ENCODE measurements at regions not wholly inside any gene's neighbourhood (a gene's known extent, or its start where the extent isn't known, plus 50 kb on each side); places are given as distances from the start of the nearest gene placed in this dataset.

GRCh38 chr1:87914396-87914795 is 585.7 kb downstream of the LMO4 start:
- ChIA-PET CTCF (no interaction called here), POLR2A (no interaction called here)
- ATAC-seq (no peak), DNase-seq (ENCODE audit: low read depth, low spot score) (no peak)
- intact Hi-C loops (cut with micrococcal nuclease; ENCODE audit: unreplicated experiment) = no loop called here
- Histone ChIP-seq H3K4me3 (ENCODE audit: low read depth in 2 of 2, low read length in 2 of 2) (no peak overlapping the region), H3K27ac (ENCODE audit: low read length) (no peak overlapping the region), H3K27me3 (ENCODE audit: control insufficient read depth, insufficient read depth, low read length) (no peaks in the 10 kb centered on the region), H3K4me1 (ENCODE audit: control insufficient read depth, insufficient read depth, low read length) (no peaks in the 10 kb centered on the region), H3K9me3 (ENCODE audit: control insufficient read depth, insufficient read depth, low read depth, low read length) (peaks cover 6% of the 10 kb centered on the region; the same call in 1 of the 2 replicates), H3K36me3 (ENCODE audit: control insufficient read depth, insufficient read depth, low read length) (no peaks in the 10 kb centered on the region)
- in situ Hi-C loops (cut with HindIII; ENCODE audit: low pct_unique_long_range_greater_than_20kb, low sequenced_read_pairs) = no loop called here
- BruUV-seq (replicated peaks) = no TSS peak
- no peak for TF ChIP-seq POLR2AphosphoS5 (IDR thresholded peaks at IDR 0.05; ENCODE audit: low read depth, low read length)
- TF ChIP-seq CTCF (IDR thresholded peaks at IDR 0.05) = no peak
- TF ChIP-seq TCF7L2 (IDR thresholded peaks at IDR 0.05; ENCODE audit: low read depth, low read length) = no peak
- no peak for TF ChIP-seq SIN3A (IDR thresholded peaks at IDR 0.05; ENCODE audit: borderline replicate concordance, insufficient read depth, low read depth, low read length)
- TF ChIP-seq REST (IDR thresholded peaks at IDR 0.05; ENCODE audit: insufficient read depth in 1 of 2, low read depth in 2 of 2, low read length in 1 of 2) = no peak

GRCh38 chr1:87915771-87916170 is 587.1 kb downstream of the LMO4 start:
- DNase-seq (ENCODE audit: low read depth, low spot score) = no peak
- no peaks in the 10 kb centered on the region for H3K27me3 ChIP-seq (ENCODE audit: control insufficient read depth, insufficient read depth, low read length)
- no TSS peak for BruUV-seq (replicated peaks)
- TF ChIP-seq CTCF (IDR thresholded peaks at IDR 0.05) (no peak), POLR2AphosphoS5 (IDR thresholded peaks at IDR 0.05; ENCODE audit: low read depth, low read length) (no peak), SIN3A (IDR thresholded peaks at IDR 0.05; ENCODE audit: borderline replicate concordance, insufficient read depth, low read depth, low read length) (no peak), TCF7L2 (IDR thresholded peaks at IDR 0.05; ENCODE audit: low read depth, low read length) (no peak), REST (IDR thresholded peaks at IDR 0.05; ENCODE audit: insufficient read depth in 1 of 2, low read depth in 2 of 2, low read length in 1 of 2) (no peak)
- peaks cover 6% of the 10 kb centered on the region; the same call in 1 of the 2 replicates for H3K9me3 ChIP-seq (ENCODE audit: control insufficient read depth, insufficient read depth, low read depth, low read length)
- H3K4me3 ChIP-seq (ENCODE audit: low read depth in 2 of 2, low read length in 2 of 2) = no peak overlapping the region
- in situ Hi-C loops (cut with HindIII; ENCODE audit: low pct_unique_long_range_greater_than_20kb, low sequenced_read_pairs) (no loop called here), intact Hi-C loops (cut with micrococcal nuclease; ENCODE audit: unreplicated experiment) (no loop called here)
- H3K36me3 ChIP-seq (ENCODE audit: control insufficient read depth, insufficient read depth, low read length) = no peaks in the 10 kb centered on the region
- H3K27ac ChIP-seq (ENCODE audit: low read length) = no peak overlapping the region
- no peak for ATAC-seq
- H3K4me1 ChIP-seq (ENCODE audit: control insufficient read depth, insufficient read depth, low read length) = no peaks in the 10 kb centered on the region
- ChIA-PET CTCF (interaction anchor here (0.6 kb wide), 1 partner anchor 224 kb away, joined by 3 read pairs; no protein-coding TSS in a partner anchor), POLR2A (interaction anchor here (0.5 kb wide), 1 partner anchor 230 kb away, joined by 3 read pairs; no protein-coding TSS in a partner anchor)

All from Panc1 (cell line).